Bone marrow (tissue), 2 donors: ENCODE measurements at regions not wholly inside any gene's neighbourhood (a gene's known extent, or its start where the extent isn't known, plus 50 kb on each side); places are given as distances from the start of the nearest gene placed in this dataset.
"Not testable (repeated sequence)": the region's sequence is repeated elsewhere in the genome, so short reads cannot be mapped to it uniquely, and the experiment has no call there.

Source experiments
- DNase-seq, 2 donors: peaks; one replicate each; lab custom pipeline; 2025; lab: John Stamatoyannopoulos, UW

- DNase-seq: no peak
These were observed 1717.2 kb downstream of the OTOL1 start for GRCh38 chr3:163213838-163214237.

- no peak for DNase-seq
These were observed 1700.3 kb downstream of the OTOL1 start for GRCh38 chr3:163196815-163197374.

GRCh38 chr3:163196245-163196644 lies 1699.6 kb downstream of the OTOL1 start:
- no peak for DNase-seq

- no peak for DNase-seq
These were observed 1689.2 kb downstream of the OTOL1 start for GRCh38 chr3:163185721-163186350.

GRCh38 chr3:163175970-163176369 lies 1679.4 kb downstream of the OTOL1 start:
- no peak for DNase-seq

GRCh38 chr3:163172513-163172912 lies 1675.9 kb downstream of the OTOL1 start:
- DNase-seq: not testable (repeated sequence)

GRCh38 chr3:163166197-163166596 lies 1669.6 kb downstream of the OTOL1 start:
- no peak for DNase-seq

- no peak for DNase-seq
These were observed 1662.7 kb downstream of the OTOL1 start for GRCh38 chr3:163159306-163159705.

- DNase-seq: no peak
These were observed 1643.0 kb downstream of the OTOL1 start for GRCh38 chr3:163139600-163139999.

- no peak for DNase-seq
These were observed 1641.7 kb downstream of the OTOL1 start for GRCh38 chr3:163138258-163138657.

GRCh38 chr3:163132111-163132510 lies 1635.5 kb downstream of the OTOL1 start:
- no peak for DNase-seq

- no peak for DNase-seq
These were observed 1632.7 kb downstream of the OTOL1 start for GRCh38 chr3:163129287-163129686.

GRCh38 chr3:163126115-163126514 lies 1629.5 kb downstream of the OTOL1 start:
- no peak for DNase-seq
